BLaER1 (cell line): ENCODE measurements at regions not wholly inside any gene's neighbourhood (a gene's known extent, or its start where the extent isn't known, plus 50 kb on each side); places are given as distances from the start of the nearest gene placed in this dataset.
"Not testable (repeated sequence)": the region's sequence is repeated elsewhere in the genome, so short reads cannot be mapped to it uniquely, and the experiment has no call there.

Source experiments
- H3K27ac ChIP-seq: shearing (Covaris generic); formaldehyde crosslinking; 2 replicates; pipeline ENCODE4 v1.8.1; 2022
- H3K27me3 ChIP-seq: shearing (Covaris generic); formaldehyde crosslinking; 2 replicates; pipeline ENCODE4 v1.8.1; 2022
- H3K36me3 ChIP-seq: shearing (Covaris generic); formaldehyde crosslinking; 2 replicates; pipeline ENCODE4 v1.8.1; 2022
- H3K4me1 ChIP-seq: shearing (Covaris generic); formaldehyde crosslinking; 2 replicates; pipeline ENCODE4 v1.8.1; 2022
- H3K4me2 ChIP-seq: shearing (Covaris generic); formaldehyde crosslinking; 2 replicates; pipeline ENCODE4 v1.8.1; 2022
- H3K4me3 ChIP-seq: shearing (Covaris generic); formaldehyde crosslinking; 2 replicates; pipeline ENCODE4 v1.8.1; 2022
- H3K9ac ChIP-seq: shearing (Covaris generic); formaldehyde crosslinking; 2 replicates; pipeline ENCODE4 v1.8.1; 2022
- H3K9me3 ChIP-seq: shearing (Covaris generic); formaldehyde crosslinking; 2 replicates; pipeline ENCODE4 v1.8.1; 2022
- H4K20me1 ChIP-seq: shearing (Covaris generic); formaldehyde crosslinking; 2 replicates; pipeline ENCODE4 v1.8.1; 2022
- Cebpa-rat ChIP-seq: shearing (Covaris generic); IDR thresholded peaks from 2 replicates; pipeline ENCODE4 v1.8.1; 2022

DNA sequence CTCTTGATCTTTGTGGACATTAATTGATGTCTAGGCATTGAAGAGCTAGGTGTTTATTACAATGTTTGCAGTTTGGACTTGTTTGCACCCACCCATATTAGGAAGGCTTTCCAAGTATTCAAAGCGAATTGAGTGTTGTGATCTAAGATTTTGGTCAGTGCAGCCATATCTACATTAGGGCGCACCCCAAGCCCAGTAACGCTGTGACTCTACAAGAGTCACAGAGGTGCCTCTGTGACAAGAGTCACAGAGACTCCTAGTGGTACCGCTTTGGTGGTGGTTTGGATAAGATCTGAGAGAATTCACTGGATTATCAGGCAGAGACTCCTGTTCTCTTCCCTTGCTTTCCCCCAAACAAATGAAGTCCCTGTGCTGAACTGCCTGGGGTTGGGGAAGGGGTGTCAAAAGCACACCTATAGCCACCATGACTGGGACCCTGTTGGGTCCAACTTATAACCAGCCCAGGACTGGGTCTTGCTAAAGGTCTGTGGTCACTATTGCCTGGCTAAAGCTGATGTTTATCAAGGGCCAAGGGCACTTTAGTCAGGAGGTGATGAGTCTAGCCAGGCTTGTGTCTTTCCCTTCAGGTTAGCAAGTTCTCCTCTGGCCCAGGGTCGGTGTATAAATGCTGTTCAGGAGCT is 114.1 kb upstream of the RIOK2 start:
- no peaks in the 10 kb centered on the region for H3K36me3 ChIP-seq
- no peak overlapping the region for H3K9ac ChIP-seq
- no peak overlapping the region for H3K4me3 ChIP-seq
- H3K27ac ChIP-seq: no peak overlapping the region
- H4K20me1 ChIP-seq: no peaks in the 10 kb centered on the region
- no peak overlapping the region for H3K4me2 ChIP-seq
- no peaks in the 10 kb centered on the region for H3K9me3 ChIP-seq
- no peaks in the 10 kb centered on the region for H3K4me1 ChIP-seq
- no peak for TF ChIP-seq Cebpa-rat
- H3K27me3 ChIP-seq: no peaks in the 10 kb centered on the region

DNA sequence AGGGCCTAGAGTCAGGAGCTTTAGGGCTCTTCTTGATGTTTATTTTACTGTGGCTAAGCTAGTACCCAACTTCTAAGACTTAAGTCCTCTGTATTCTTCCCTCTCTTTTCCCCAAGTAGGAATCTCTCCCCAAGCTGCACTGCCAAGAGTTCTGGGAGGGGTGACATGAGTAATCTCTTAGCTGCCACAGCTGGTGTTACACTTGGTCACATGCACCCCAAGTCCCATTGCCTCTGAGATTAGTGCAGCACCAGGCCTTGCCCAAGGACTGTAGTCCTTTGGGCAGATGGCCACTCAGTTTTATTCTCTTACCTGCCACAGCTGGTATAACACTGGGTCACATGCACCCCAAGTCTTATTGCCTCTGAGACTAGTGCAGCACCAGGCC is 114.7 kb upstream of the RIOK2 start:
- Histone ChIP-seq H3K4me2 (no peak overlapping the region), H3K27ac (no peak overlapping the region), H3K4me1 (no peaks in the 10 kb centered on the region), H3K36me3 (no peaks in the 10 kb centered on the region), H4K20me1 (no peaks in the 10 kb centered on the region), H3K9ac (no peak overlapping the region), H3K27me3 (no peaks in the 10 kb centered on the region), H3K9me3 (no peaks in the 10 kb centered on the region), H3K4me3 (no peak overlapping the region)
- no peak for TF ChIP-seq Cebpa-rat

DNA sequence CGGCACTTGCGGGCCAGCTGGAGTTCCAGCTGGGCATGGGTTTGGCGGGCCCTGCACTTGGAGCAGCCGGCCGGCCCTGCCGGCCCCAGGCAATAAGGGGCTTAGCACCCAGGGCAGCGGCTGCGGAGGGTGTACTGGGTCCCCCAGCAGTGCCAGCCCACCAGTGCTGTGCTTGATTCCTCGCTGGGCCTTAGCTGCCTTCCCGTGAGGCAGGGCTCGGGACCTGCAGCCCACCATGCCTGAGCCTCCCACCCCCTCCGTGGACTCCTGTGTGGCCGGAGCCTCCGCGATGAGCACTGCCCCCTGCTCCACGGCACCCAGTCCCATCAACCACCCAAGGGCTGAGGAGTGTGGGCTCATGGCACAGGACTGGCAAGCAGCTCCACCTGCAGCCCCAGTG is 118.1 kb upstream of the RIOK2 start:
- not testable (repeated sequence) for H3K9me3 ChIP-seq, H3K9ac ChIP-seq, H3K4me3 ChIP-seq, H3K4me2 ChIP-seq, H3K36me3 ChIP-seq, H3K27ac ChIP-seq, H3K27me3 ChIP-seq, H4K20me1 ChIP-seq, H3K4me1 ChIP-seq

DNA sequence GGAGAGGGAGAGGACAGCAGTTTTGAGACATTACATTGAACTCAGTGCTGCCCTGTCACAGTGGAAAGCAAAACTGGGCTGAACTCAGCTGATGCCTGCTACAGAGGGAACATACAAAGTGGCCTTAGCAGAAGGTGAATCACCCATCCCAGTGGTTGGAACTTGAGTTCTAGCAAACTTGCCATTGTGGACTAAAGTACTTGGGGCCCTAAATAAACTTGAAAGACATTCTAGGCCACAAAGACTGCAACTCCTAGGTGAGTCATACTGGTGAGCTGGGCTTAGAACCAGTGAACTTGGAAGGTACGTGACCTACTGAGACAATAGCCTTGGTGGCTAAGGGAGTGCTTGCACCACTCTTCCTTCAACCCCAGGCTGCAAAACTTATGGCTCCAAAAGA is 155.7 kb upstream of the RIOK2 start:
- Histone ChIP-seq H3K4me1 (no peaks in the 10 kb centered on the region), H3K27me3 (no peaks in the 10 kb centered on the region), H3K36me3 (no peaks in the 10 kb centered on the region), H3K9me3 (peaks cover 19% of the 10 kb centered on the region), H3K9ac (no peak overlapping the region), H4K20me1 (no peaks in the 10 kb centered on the region), H3K27ac (no peak overlapping the region), H3K4me3 (no peak overlapping the region), H3K4me2 (no peak overlapping the region)
- no peak for TF ChIP-seq Cebpa-rat

DNA sequence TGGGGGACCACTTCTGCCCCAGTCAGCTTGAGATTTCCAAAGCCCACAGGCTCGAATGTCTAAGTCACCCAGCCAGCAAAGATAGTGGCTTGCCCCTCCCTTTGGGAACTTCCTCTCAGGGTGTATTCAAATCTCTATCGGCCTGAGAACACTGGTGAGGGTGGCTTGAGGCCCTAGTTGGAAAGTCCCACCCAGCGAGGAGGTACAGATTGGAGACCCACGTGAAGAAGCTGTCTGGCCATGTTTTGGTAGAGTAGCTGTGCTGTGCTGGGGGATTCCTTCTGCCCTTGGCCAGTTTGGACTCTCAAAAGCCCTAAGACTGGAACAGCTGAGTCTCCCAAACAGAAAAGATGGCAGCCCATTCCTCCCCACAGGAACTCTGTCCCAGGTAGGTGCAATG is 172.7 kb upstream of the RIOK2 start:
- Histone ChIP-seq H3K9me3 (peaks cover 16% of the 10 kb centered on the region; the same call in 1 of the 2 replicates), H3K9ac (no peak overlapping the region), H3K36me3 (no peaks in the 10 kb centered on the region), H3K4me3 (no peak overlapping the region), H3K4me1 (no peaks in the 10 kb centered on the region), H3K27ac (no peak overlapping the region), H3K27me3 (no peaks in the 10 kb centered on the region), H4K20me1 (no peaks in the 10 kb centered on the region), H3K4me2 (no peak overlapping the region)
- no peak for TF ChIP-seq Cebpa-rat

DNA sequence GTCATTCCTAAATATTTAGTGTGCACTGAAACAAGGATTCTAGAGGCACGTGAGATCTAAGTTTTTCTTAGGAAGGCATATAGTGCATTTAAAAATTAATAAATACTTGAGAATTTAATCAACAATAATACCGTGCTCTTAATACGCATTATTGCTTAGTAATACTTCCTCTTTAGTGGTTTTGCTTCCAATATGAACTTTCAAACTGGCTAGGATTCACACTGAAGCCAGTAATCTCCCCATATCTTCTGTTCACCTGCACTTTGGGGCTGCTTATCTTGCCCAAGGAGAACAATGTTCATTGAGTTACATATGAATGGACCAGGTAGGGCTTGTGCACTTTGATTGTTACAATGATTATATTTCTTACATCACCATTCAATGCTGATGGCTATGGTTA is 180.5 kb upstream of the RIOK2 start:
- Histone ChIP-seq H3K4me2 (no peak overlapping the region), H3K27ac (no peak overlapping the region)
- TF ChIP-seq Cebpa-rat: no peak

DNA sequence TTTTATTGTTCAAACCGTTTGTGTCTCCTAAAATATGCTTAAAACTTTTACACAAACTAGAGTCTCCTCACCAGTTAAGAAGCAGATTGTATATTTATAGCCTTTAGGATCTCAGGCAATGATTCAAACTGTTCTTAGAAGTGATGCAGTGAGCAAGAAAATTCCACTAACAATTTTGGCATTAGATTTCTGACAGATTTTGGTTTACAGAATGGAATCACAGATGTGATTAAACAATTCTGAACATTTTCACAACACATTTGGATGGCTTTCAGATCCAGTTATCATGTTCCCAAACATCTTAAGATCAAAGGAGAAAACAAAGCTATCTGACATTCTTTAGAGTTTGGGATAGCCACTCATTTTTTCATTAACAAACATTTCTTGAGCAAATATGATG is 181.7 kb upstream of the RIOK2 start:
- no peak overlapping the region for H3K27ac ChIP-seq
- no peaks in the 10 kb centered on the region for H3K27me3 ChIP-seq
- no peak for TF ChIP-seq Cebpa-rat
- H4K20me1 ChIP-seq: no peaks in the 10 kb centered on the region
- no peaks in the 10 kb centered on the region for H3K36me3 ChIP-seq
- no peak overlapping the region for H3K9ac ChIP-seq
- no peaks in the 10 kb centered on the region for H3K4me1 ChIP-seq
- H3K9me3 ChIP-seq: peaks cover 14% of the 10 kb centered on the region
- H3K4me3 ChIP-seq: no peak overlapping the region
- H3K4me2 ChIP-seq: no peak overlapping the region

More for the DNA sequence above, 180.5 kb upstream of the RIOK2 start:
- H3K4me1 ChIP-seq: no peaks in the 10 kb centered on the region
- no peaks in the 10 kb centered on the region for H4K20me1 ChIP-seq
- no peaks in the 10 kb centered on the region for H3K27me3 ChIP-seq
- H3K4me3 ChIP-seq: no peak overlapping the region
- peaks cover 14% of the 10 kb centered on the region for H3K9me3 ChIP-seq
- H3K36me3 ChIP-seq: no peaks in the 10 kb centered on the region
- no peak overlapping the region for H3K9ac ChIP-seq

DNA sequence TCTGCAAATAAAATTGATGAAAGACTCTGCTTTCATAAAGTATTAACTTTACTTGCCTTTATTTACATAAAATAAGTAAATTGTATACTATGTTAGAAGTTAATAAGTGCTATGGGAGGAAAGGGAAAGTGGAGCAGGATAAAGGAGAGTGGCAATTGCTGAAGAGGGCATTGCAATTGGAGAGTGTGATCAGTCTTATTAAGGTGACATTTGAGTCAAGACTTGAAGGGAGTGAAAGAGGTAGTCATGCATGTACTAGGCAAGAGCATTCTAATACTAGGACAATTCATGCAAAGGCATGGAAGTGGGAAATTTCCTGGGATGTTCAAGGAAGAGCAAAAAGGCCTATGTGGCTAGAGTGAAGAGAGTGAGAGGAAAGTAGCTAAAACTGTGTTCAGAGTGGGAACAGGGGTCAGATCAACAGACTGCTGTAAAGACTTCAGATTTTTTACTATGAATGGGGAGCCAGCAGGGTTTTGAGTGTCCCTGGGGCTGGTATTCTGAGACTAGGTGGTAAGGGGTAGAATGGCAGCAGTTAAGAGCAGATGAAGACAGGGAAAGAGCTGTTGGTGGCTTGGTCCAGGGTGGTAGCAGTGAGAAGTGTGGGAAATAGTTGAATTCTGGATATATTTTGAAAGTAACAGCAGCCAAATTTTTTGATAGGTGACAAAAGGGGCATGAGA is 182.3 kb upstream of the RIOK2 start:
- Histone ChIP-seq H3K36me3 (no peaks in the 10 kb centered on the region), H3K9me3 (peaks cover 14% of the 10 kb centered on the region), H3K4me3 (no peak overlapping the region), H3K9ac (no peak overlapping the region), H3K27me3 (no peaks in the 10 kb centered on the region), H3K4me2 (no peak overlapping the region), H3K27ac (no peak overlapping the region), H4K20me1 (no peaks in the 10 kb centered on the region), H3K4me1 (no peaks in the 10 kb centered on the region)
- TF ChIP-seq Cebpa-rat: no peak

DNA sequence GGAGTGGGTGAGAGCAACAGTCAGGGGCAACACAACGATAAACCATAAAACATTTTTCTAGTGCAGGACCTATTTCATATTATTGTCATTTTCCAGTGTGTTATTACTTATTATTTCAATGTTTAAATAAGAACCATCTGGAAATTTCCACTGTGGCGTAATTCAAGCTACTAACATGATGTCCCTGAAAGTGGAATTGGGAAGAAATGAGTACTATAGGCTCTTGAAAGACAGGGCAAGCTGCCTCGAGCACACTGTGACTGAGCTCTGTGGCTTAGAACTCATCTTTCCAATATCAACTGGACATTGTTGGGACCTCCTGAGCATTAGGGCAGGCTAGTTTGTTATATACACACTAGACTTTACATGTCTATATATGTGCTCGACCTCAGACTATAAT is 182.9 kb upstream of the RIOK2 start:
- Histone ChIP-seq H3K4me1 (no peaks in the 10 kb centered on the region), H3K27ac (no peak overlapping the region), H3K27me3 (no peaks in the 10 kb centered on the region), H3K36me3 (no peaks in the 10 kb centered on the region), H3K9ac (no peak overlapping the region), H3K9me3 (peaks cover 14% of the 10 kb centered on the region), H3K4me3 (no peak overlapping the region), H3K4me2 (no peak overlapping the region), H4K20me1 (no peaks in the 10 kb centered on the region)
- TF ChIP-seq Cebpa-rat: no peak

DNA sequence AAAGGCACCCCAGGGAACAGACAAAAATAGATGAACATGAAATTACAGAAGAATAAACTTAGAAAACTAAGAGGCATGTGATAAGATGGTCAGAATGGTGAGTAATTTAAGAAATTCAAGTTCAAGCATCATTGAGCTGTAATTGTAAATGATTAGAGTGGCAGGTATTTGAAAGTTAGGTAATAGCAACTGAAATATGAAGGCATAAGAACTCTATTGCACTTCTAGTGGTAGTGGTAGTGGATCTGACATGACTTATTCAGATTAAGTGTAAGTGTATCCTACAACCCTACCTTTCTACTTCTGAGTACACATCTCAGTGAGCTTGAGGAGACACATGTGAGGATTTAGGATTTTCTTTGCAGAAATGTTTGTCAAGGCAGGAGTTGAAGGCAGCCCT is 192.9 kb upstream of the RIOK2 start:
- Histone ChIP-seq H3K27me3 (no peaks in the 10 kb centered on the region), H3K36me3 (no peaks in the 10 kb centered on the region), H4K20me1 (no peaks in the 10 kb centered on the region), H3K9ac (no peak overlapping the region), H3K27ac (no peak overlapping the region), H3K4me3 (no peak overlapping the region), H3K4me1 (no peaks in the 10 kb centered on the region), H3K4me2 (no peak overlapping the region), H3K9me3 (no peaks in the 10 kb centered on the region)
- no peak for TF ChIP-seq Cebpa-rat

DNA sequence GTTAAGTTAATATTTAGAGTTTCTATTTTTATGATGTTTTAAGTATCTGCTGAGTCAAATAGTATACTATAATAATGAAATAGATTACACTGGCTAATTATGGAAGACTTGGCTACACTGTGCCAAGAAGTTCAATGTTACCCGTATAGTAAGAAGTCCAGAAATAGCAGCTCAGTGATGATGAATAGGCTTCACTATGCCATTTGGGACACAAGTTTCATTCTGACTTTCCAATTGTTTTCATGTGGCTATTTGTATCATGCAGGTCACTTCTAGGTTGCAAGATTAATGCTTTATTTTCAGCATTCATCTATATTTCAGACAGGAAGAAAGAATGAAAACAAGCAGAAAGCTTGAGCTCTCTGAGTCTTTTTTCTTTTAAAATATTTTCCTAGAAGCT is 194.5 kb upstream of the RIOK2 start:
- Histone ChIP-seq H3K9ac (no peak overlapping the region), H3K27ac (no peak overlapping the region), H3K4me3 (no peak overlapping the region), H3K36me3 (no peaks in the 10 kb centered on the region), H3K9me3 (no peaks in the 10 kb centered on the region), H3K27me3 (no peaks in the 10 kb centered on the region), H3K4me1 (no peaks in the 10 kb centered on the region), H3K4me2 (no peak overlapping the region), H4K20me1 (no peaks in the 10 kb centered on the region)
- TF ChIP-seq Cebpa-rat: no peak
